AML-193 (cell line): ENCODE measurements at regions not wholly inside any gene's neighbourhood (a gene's known extent, or its start where the extent isn't known, plus 50 kb on each side); places are given as distances from the start of the nearest gene placed in this dataset.

ENCODE experiments used
- DNase-seq, 2 experiments: peaks; one replicate each; lab custom pipeline; 2025; lab: John Stamatoyannopoulos, UW

GRCh38 chr13:67803118-67803517 lies 573.0 kb upstream of the PCDH9 start:
- DNase-seq = no peak

GRCh38 chr13:67792151-67792676 lies 562.1 kb upstream of the PCDH9 start:
- peak in 1 of 2 experiments; percentile 1 for DNase-seq

GRCh38 chr13:67791047-67791446 lies 560.9 kb upstream of the PCDH9 start:
- no peak for DNase-seq

GRCh38 chr13:67776151-67776550 lies 546.0 kb upstream of the PCDH9 start:
- no peak for DNase-seq

- DNase-seq = no peak
These were observed 545.2 kb upstream of the PCDH9 start for GRCh38 chr13:67775359-67775758.

GRCh38 chr13:67772807-67773453 lies 542.8 kb upstream of the PCDH9 start:
- no peak for DNase-seq

- DNase-seq = no peak
These were observed 541.0 kb upstream of the PCDH9 start for GRCh38 chr13:67771106-67771505.

- no peak for DNase-seq
These were observed 539.8 kb upstream of the PCDH9 start for GRCh38 chr13:67769987-67770341.

- no peak for DNase-seq
These were observed 539.2 kb upstream of the PCDH9 start for GRCh38 chr13:67769063-67769986.

- DNase-seq = no peak
These were observed 533.8 kb upstream of the PCDH9 start for GRCh38 chr13:67763984-67764383.

- no peak for DNase-seq
These were observed 533.2 kb upstream of the PCDH9 start for GRCh38 chr13:67763384-67763783.

GRCh38 chr13:67758975-67759374 lies 528.8 kb upstream of the PCDH9 start:
- DNase-seq = no peak

GRCh38 chr13:67754012-67754411 lies 523.9 kb upstream of the PCDH9 start:
- DNase-seq = no peak

GRCh38 chr13:67752759-67753158 lies 522.6 kb upstream of the PCDH9 start:
- DNase-seq = no peak

GRCh38 chr13:67742478-67742877 lies 512.3 kb upstream of the PCDH9 start:
- DNase-seq = no peak

GRCh38 chr13:67740871-67741535 lies 510.9 kb upstream of the PCDH9 start:
- no peak for DNase-seq

GRCh38 chr13:67736646-67737420 lies 506.7 kb upstream of the PCDH9 start:
- peak in 1 of 2 experiments; percentile 8 for DNase-seq

GRCh38 chr13:67735651-67736050 lies 505.5 kb upstream of the PCDH9 start:
- no peak for DNase-seq

- no peak for DNase-seq
These were observed 496.8 kb upstream of the PCDH9 start for GRCh38 chr13:67726979-67727378.

GRCh38 chr13:67725999-67726398 lies 495.9 kb upstream of the PCDH9 start:
- DNase-seq = no peak

- no peak for DNase-seq
These were observed 483.4 kb upstream of the PCDH9 start for GRCh38 chr13:67713571-67713970.

- DNase-seq = no peak
These were observed 466.6 kb upstream of the PCDH9 start for GRCh38 chr13:67696775-67697174.
